SJSA1 (cell line): ENCODE measurements at regions not wholly inside any gene's neighbourhood (a gene's known extent, or its start where the extent isn't known, plus 50 kb on each side); places are given as distances from the start of the nearest gene placed in this dataset.
A peak's percentile ranks its signal among the peaks of the same experiment; 100 is the strongest.
"Not testable (repeated sequence)": the region's sequence is repeated elsewhere in the genome, so short reads cannot be mapped to it uniquely, and the experiment has no call there.

Source experiments
- DNase-seq, 2 experiments: peaks; one replicate each; pipeline ENCODE4 v3.0.0-alpha.2; 2015 to 2020; ENCODE audit warnings: low spot score in 2 of 2, low read depth in 1 of 2
- H3K27ac ChIP-seq: fragments of 250-450 bp; sonication (Bioruptor Pico); 2 replicates; pipeline ENCODE4 v1.5.1; 2020; ENCODE audit warnings: mild to moderate bottlenecking, moderate library complexity
- H3K27me3 ChIP-seq: fragments of 250-450 bp; sonication (Bioruptor Pico); replicated peaks from 2 replicates; pipeline ENCODE4 v1.5.1; 2020; ENCODE audit warnings: mild to moderate bottlenecking, moderate library complexity
- H3K36me3 ChIP-seq: fragments of 250-450 bp; sonication (Bioruptor Pico); 2 replicates; pipeline ENCODE4 v1.5.1; 2020; ENCODE audit warnings: mild to moderate bottlenecking
- H3K4me1 ChIP-seq: fragments of 250-450 bp; sonication (Bioruptor Pico); replicated peaks from 2 replicates; pipeline ENCODE4 v1.6.1; 2021; ENCODE audit warnings: mild to moderate bottlenecking
- H3K4me3 ChIP-seq: fragments of 250-450 bp; sonication (Bioruptor Pico); 2 replicates; pipeline ENCODE4 v1.5.1; 2020; ENCODE audit warnings: mild to moderate bottlenecking
- H3K9me3 ChIP-seq: fragments of 250-450 bp; sonication (Bioruptor Pico); replicated peaks from 2 replicates; pipeline ENCODE4 v1.5.1; 2020; ENCODE audit warnings: mild to moderate bottlenecking

DNA sequence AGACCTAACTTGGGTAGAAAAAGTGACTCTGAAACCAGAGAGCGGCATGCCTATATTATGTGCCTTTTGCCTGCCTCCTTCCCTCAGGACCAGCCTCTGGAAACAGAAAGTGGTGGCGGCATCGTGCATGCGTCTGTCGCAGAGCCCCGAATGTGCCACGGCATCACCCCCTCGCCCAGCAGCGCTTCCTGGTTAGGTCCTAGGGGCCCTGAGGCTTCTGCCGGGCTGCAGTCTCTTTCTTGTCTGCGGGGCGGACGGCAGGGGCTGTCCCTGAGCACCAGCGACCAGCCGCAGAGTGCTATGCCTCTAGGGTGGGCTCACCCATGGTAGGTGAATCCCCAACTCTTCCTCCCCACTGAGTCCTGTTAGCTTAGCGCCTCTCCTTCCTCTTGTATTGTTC, 68.7 kb downstream of the VSIG4 start:
- Histone ChIP-seq H3K4me1 (no peaks in the 10 kb centered on the region), H3K27me3 (no peaks in the 10 kb centered on the region), H3K27ac (no peak overlapping the region), H3K4me3 (no peak overlapping the region), H3K9me3 (no peaks in the 10 kb centered on the region), H3K36me3 (no peaks in the 10 kb centered on the region)
- DNase-seq: no peak

DNA sequence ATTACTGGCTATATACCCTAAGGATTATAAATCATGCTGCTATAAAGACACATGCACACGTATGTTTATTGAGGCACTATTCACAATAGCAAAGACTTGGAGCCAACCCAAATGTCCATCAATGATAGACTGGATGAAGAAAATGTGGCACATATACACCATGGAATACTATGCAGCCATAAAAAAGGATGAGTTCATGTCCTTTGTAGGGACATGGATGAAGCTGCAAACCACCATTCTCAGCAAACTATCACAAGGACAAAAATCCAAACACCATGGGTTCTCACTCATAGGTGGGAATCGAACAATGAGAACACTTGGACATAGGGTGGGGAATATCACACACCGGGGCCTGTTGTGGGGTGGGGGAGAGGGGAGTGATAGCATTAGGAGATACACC, 72.7 kb downstream of the VSIG4 start:
- not testable (repeated sequence) for H3K9me3 ChIP-seq, H3K4me3 ChIP-seq, H3K36me3 ChIP-seq, H3K4me1 ChIP-seq, H3K27ac ChIP-seq, DNase-seq, H3K27me3 ChIP-seq

DNA sequence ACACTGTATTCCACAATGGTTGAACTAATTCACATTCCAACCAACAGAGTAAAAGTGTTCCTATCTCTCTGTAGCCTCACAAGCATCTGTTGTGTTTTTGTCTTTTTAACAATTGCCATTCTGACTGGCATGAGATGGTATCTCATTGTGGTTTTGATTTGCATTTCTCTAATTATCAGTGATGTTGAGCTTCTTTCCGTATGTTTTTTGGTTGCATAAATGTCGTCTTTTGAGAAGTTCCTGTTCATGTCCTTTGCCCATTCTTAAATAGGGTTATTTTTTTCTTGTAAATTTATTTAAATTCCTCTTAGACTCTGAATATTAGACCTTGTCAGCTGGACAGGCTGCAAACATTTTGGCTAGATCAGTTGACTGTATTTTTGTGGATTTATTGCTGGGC, 78.2 kb downstream of the VSIG4 start:
- H3K4me3 ChIP-seq: no peak overlapping the region
- no peaks in the 10 kb centered on the region for H3K36me3 ChIP-seq
- no peak overlapping the region for H3K27ac ChIP-seq
- DNase-seq: no peak
- no peaks in the 10 kb centered on the region for H3K9me3 ChIP-seq
- H3K4me1 ChIP-seq: no peaks in the 10 kb centered on the region
- no peaks in the 10 kb centered on the region for H3K27me3 ChIP-seq

DNA sequence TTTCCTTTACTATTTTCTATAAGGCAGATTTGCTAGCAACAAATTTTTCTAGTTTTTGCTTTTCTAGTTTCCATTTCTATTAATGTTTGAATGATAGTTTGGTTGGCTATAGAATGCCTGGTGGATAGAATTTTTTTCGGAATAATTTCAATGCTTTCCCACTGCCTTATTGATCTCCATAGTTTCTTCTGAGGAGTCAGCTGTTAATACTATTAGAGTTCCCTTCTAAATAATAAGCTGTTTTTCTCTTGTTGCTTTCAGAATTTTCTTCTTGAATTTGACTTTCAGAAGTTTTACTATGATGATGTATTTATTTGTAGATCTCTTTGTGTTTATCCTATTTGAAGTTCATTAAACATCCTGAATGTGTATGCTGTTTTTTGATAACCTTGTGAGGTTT, 91.8 kb downstream of the VSIG4 start:
- no peak overlapping the region for H3K4me3 ChIP-seq
- no peak overlapping the region for H3K27ac ChIP-seq
- no peaks in the 10 kb centered on the region for H3K4me1 ChIP-seq

DNA sequence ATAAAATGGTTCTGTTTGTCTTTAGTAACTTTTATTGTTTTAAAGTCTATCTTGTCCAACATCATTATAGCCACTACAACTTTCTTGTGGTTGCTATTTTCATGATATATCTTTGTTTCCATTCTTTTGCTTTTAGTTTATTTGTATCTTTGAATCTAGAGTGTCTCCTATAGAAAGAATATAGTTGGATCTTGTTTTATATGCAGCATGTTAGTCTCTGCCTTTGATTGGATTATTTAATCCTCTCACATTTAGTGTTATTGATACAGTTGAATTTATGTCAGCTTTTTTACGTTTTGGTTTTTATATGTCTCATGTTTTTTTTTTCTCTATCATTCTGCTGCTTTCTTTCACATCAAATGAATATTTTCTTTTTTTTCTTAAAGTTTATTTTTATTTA, 98.1 kb downstream of the VSIG4 start:
- Histone ChIP-seq H3K27me3 (no peaks in the 10 kb centered on the region), H3K4me1 (no peaks in the 10 kb centered on the region), H3K4me3 (no peak overlapping the region), H3K9me3 (no peaks in the 10 kb centered on the region), H3K27ac (no peak overlapping the region), H3K36me3 (no peaks in the 10 kb centered on the region)
- no peak for DNase-seq

More for the DNA sequence above, 91.8 kb downstream of the VSIG4 start:
- H3K27me3 ChIP-seq: no peaks in the 10 kb centered on the region
- no peaks in the 10 kb centered on the region for H3K9me3 ChIP-seq
- H3K36me3 ChIP-seq: no peaks in the 10 kb centered on the region
- no peak for DNase-seq

DNA sequence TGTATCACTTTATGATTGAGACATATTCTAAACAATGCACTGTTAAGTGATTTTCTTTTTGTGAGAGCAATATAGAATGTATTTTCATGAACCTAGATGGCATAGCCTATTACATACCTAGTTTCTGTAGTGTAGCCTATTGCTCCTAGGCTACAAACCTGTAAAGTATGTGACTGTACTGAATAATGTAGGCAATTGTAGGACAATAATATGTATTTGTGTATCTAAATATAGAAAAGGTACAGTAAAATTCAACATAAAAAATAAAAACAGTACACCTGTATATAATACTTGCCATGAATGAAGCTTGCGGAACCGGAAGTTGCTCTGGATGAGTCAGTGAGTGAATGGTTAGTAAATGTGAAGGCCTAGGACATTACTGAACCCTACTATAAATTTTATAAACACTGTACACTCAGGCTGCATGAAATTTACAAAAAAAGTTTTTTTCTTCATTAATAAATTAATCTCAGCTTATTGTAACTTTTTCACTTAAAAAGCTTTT, 106.7 kb downstream of the VSIG4 start:
- no peaks in the 10 kb centered on the region for H3K27me3 ChIP-seq
- no peak overlapping the region for H3K4me3 ChIP-seq
- DNase-seq: no peak
- H3K27ac ChIP-seq: no peak overlapping the region
- no peaks in the 10 kb centered on the region for H3K9me3 ChIP-seq
- no peaks in the 10 kb centered on the region for H3K4me1 ChIP-seq
- no peaks in the 10 kb centered on the region for H3K36me3 ChIP-seq

DNA sequence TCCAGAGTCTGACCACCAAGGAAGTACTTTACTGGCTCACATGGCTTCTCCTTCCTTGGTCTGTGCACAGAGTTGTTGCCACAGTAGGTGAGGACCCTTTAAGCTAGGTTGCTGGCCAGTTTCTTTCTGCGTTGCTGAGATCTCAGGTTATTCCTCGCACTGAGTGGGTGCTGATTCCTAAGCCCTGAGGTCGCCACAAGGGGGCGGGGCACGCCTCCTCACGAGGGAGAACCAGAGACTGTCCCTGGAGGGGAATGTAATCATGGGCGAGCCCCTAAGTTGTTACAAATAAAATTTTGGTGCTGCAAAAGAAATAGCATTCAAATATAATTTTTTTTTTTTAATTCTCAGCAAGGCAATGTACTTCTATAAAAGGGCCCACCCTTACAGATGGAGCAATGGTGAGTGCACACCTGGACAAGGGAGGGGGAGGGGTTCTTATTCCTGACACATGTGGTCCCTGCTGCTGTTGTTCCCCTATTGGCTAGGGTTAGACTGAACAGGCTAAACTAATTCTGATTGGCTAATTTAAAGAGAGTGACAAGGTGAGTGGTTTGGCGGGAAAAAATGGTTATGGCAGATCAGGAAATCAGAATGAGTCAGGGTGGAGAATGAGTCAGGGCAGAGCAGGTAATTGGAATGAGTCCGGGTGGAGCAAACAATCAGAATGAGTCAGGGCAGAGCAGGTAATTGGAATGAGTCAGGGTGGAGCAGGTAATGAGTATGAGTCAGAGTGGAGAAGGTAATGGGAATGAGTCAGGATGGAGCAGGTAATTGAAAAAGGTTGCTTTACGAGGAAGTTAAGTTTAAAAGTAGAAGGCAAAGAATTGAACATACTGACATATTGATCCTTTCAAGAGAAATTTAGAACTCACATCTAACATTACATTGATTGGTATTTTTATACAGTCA, 107.5 kb downstream of the VSIG4 start:
- no peaks in the 10 kb centered on the region for H3K27me3 ChIP-seq
- DNase-seq: peak in 1 of 2 experiments; percentile 33
- no peaks in the 10 kb centered on the region for H3K9me3 ChIP-seq
- H3K27ac ChIP-seq: no peak overlapping the region
- no peaks in the 10 kb centered on the region for H3K36me3 ChIP-seq
- H3K4me3 ChIP-seq: no peak overlapping the region
- no peaks in the 10 kb centered on the region for H3K4me1 ChIP-seq

DNA sequence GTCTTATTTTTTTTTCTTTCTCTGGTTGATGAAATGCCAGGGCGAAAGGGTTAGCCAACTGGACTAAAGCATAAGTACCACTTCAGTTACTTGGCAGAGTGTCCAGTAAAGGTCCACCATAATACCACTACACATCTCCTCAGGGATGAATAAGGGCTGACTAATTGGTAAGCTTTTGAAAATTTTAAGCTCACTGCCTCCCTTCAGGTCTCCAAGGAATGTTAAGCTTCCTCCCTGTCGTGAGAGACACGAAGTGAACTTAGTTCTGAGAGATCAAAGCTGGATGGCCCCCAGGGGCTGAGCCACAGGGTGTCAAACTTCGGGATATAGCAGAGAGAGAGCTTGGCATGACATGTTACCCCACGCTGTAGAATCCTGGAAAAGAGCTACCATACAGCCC, 111.4 kb downstream of the VSIG4 start:
- DNase-seq: no peak
- Histone ChIP-seq H3K36me3 (no peaks in the 10 kb centered on the region), H3K4me1 (no peaks in the 10 kb centered on the region), H3K27me3 (no peaks in the 10 kb centered on the region), H3K4me3 (no peak overlapping the region), H3K9me3 (no peaks in the 10 kb centered on the region), H3K27ac (no peak overlapping the region)

DNA sequence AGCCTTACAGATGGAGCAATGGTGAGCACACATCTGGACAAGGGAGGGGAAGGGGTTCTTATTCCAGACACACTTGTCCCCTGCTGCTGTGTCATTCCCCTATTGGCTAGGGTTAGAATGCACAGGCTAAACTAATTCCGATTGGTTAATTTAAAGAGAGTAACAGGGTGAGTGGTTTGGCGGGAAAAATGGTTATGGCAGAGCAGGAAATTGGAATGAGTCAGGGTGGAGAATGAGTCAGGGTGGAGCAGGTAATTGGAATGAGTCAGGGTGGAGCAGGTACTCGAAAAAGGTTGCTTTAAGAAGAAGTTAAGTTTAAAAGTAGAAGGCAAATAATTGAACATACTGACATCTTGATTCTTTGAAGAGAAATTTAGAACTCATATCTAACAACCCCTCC, 112.5 kb downstream of the VSIG4 start:
- H3K36me3 ChIP-seq, DNase-seq, H3K9me3 ChIP-seq, H3K4me1 ChIP-seq, H3K27me3 ChIP-seq, H3K27ac ChIP-seq, H3K4me3 ChIP-seq: not testable (repeated sequence)

DNA sequence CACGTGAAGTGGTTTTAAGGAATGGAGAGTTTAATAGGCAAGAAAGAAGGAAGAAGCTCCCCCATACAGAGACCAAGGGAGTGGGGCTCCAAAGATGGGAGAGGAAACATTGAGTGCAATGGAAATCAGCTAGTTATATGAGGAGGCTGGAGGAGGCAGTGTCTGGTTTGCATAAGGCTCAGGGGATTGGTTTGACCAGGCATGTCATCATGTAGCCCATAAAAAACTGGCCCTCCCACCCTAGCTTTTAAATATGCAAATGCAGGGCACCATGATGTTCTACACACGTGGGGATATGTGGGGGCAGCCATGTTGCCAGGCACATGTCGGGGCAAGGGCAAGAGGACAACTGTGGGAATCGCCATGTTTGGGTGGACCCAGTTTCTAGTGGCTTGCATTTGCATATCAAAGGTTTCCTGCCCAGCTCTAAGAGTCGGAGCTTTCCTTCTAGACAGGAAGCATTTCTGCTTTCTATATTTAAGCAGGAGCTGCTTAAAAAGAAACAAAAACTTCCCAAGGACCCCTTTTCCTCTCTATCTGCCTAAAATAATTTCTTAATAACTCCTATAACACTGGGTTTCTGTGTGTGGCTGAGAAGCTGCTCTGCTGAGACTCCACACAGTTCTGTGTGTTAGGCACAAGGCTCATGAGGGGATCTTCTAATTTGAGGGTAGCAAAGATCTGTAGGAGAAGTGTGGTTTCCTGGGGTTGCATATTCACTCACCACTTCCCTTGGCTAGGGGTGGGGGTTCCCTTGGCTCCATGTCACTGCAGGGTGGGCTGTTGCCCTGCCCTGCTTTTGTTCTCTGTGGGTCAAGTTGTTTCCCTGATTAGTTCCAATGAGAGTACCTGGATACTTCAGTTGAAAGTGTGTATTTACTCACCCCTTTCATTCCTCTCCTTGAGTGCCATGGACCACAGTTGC, 113.5 kb downstream of the VSIG4 start:
- DNase-seq: no peak
- no peaks in the 10 kb centered on the region for H3K27me3 ChIP-seq
- no peaks in the 10 kb centered on the region for H3K4me1 ChIP-seq
- no peak overlapping the region for H3K27ac ChIP-seq
- no peaks in the 10 kb centered on the region for H3K36me3 ChIP-seq
- no peaks in the 10 kb centered on the region for H3K9me3 ChIP-seq
- H3K4me3 ChIP-seq: no peak overlapping the region

DNA sequence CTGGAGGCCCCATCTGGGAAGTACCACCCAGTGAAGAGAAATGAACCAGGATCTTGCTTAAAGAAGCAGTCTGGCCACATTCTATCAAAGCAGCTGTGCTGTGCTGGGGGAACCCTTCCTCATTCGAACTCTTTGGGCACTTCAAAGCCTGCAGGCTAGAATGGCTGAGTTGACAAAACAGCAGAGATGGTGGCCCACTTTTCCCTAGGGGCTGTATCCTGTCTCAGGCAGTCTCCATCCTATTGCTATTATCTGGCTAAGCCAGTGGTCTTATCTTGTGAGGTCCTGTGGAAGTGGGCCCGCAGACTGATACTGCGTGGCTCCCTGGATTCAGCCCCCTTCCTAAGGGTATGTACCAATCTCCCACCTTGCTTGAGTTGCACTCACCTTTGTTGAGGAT, 114.3 kb downstream of the VSIG4 start:
- H3K27ac ChIP-seq: no peak overlapping the region
- H3K36me3 ChIP-seq: no peaks in the 10 kb centered on the region
- H3K9me3 ChIP-seq: no peaks in the 10 kb centered on the region
- H3K4me3 ChIP-seq: no peak overlapping the region
- no peaks in the 10 kb centered on the region for H3K27me3 ChIP-seq
- DNase-seq: no peak
- H3K4me1 ChIP-seq: no peaks in the 10 kb centered on the region

DNA sequence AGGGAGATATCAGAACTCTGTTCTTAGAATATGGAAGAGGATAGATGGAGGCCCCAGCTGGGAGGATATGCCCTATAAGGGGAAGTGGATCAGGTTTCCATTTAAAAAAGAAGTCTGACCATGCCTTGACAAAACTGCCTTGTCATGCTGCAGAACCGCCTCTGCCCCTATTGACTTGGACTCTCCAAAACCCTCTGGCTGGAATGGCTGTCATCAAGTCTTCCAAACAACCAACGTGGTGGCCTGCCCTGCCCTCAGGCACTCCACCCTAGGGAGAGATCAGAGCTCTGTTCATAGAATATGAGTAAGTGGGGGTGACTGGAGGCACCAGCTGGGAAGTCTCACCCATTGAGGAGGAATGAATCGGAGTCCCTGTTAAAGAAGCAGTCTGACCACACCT, 114.9 kb downstream of the VSIG4 start:
- Histone ChIP-seq H3K27ac (no peak overlapping the region), H3K27me3 (no peaks in the 10 kb centered on the region), H3K36me3 (no peaks in the 10 kb centered on the region), H3K4me1 (no peaks in the 10 kb centered on the region), H3K4me3 (no peak overlapping the region), H3K9me3 (no peaks in the 10 kb centered on the region)
- DNase-seq: no peak

DNA sequence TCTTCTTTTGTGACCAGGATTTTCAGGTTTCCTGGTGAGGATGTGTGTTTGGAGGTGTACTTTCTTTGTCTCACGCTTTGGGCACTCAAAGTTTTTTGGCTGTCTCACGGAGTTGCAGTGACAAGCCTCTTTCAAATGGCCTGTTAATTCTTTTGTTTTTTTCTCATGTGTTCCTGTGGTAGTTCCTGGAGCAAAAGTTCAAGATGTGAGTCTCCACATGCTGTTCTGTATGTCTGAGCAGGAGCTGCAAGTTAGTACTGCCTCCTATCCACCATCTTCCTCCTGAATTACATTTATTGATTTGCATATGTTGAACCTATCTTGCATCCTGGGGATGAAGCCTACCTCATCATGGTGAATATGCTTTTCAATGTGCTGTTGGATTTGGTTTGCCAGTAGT, 118.5 kb downstream of the VSIG4 start:
- Histone ChIP-seq H3K9me3 (no peaks in the 10 kb centered on the region), H3K36me3 (no peaks in the 10 kb centered on the region), H3K27ac (no peak overlapping the region), H3K4me3 (no peak overlapping the region), H3K27me3 (no peaks in the 10 kb centered on the region), H3K4me1 (no peaks in the 10 kb centered on the region)
- DNase-seq: no peak

DNA sequence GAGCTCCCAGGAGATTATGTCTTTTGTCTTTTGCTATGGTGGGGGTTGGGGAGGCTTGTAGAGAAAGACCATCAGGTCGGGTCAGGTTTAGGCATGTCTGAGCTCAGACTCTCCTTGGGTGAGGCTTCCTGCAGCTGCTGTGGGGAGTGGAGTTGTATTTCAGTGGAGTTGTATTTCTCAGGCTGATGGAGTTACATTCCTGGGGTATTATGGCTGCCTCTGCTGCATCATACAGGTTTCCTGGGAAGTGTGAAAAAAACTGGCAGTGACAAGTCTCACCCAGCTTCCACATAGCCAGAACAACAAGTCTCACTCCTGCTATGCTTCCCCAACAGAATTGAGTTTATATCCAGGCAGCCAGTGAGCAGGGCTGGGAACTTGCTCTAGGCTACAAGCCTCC, 119.3 kb downstream of the VSIG4 start:
- Histone ChIP-seq H3K9me3 (no peaks in the 10 kb centered on the region), H3K36me3 (no peaks in the 10 kb centered on the region), H3K4me3 (no peak overlapping the region), H3K27me3 (no peaks in the 10 kb centered on the region), H3K27ac (no peak overlapping the region), H3K4me1 (no peaks in the 10 kb centered on the region)
- DNase-seq: no peak
